CD4-positive, alpha-beta T cell treated with Interleukin-17A for 4 hours (primary cell): ENCODE measurements at regions not wholly inside any gene's neighbourhood (a gene's known extent, or its start where the extent isn't known, plus 50 kb on each side); places are given as distances from the start of the nearest gene placed in this dataset.

Experiments
- DNase-seq: peaks from one replicate; pipeline ENCODE4 v3.0.0-alpha.2; 2020; ENCODE audit warnings: mixed read lengths

DNA sequence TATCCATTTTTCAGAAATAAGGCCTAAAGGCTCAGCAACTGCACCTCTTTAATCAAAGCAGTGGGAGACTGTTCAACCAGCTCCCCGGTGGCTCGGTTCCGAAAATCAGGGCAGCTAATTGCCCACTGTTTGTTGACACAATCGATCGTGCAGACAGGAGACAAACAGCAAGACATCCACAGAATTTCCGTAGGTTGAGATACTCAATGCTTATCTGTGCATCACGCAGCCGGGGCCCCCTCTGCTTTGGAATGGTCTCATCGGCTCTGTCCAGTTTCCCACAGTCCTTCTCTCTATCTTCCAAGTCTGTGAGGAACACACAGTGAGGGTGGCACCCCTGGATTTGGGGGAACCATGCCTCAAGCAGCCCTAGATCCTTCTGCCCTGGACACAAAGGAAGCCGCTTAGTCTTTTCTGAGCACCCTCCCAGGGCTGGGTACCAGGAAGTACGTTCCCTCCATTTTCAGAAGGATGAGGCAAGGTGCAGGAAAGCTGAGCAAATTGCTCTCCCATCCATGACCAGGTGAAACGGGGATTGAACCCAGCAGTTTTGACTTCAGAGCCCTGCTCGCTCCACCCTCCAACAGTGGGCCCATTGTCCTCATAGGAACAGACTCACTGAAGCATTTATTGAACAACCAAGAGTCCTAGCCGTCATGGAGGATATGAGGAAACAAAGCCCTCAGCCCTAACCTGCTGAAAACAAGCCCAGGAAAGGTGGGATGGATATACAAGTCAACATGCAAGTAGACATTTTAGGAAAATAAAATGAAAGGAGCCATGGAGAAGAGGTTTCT is 70.7 kb downstream of the C16orf95 start:
- DNase-seq: no peak

GRCh38 chr16:87248714-87249113 is 68.5 kb downstream of the C16orf95 start:
- no peak for DNase-seq

DNA sequence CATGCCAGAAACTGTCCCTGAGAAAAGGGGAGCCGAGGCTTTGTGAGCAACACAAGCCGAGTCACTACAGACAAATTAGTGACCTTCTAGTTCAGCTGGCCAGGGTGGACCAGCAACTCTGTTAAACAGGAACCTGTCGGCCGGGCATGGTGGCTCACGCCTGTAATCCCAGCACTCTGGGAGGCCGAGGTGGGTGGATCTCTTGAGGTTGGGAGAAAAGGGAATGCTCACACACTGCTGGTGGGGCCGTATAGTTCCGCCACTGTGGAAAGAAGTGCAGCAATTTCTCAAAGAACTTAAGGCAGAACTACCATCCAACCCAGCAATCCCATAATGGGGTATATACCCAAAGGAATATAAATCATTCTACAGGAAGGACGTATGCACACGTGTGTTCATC is 67.8 kb downstream of the C16orf95 start:
- no peak for DNase-seq

- no peak for DNase-seq
These were observed 66.7 kb downstream of the C16orf95 start for GRCh38 chr16:87250431-87250960.

DNA sequence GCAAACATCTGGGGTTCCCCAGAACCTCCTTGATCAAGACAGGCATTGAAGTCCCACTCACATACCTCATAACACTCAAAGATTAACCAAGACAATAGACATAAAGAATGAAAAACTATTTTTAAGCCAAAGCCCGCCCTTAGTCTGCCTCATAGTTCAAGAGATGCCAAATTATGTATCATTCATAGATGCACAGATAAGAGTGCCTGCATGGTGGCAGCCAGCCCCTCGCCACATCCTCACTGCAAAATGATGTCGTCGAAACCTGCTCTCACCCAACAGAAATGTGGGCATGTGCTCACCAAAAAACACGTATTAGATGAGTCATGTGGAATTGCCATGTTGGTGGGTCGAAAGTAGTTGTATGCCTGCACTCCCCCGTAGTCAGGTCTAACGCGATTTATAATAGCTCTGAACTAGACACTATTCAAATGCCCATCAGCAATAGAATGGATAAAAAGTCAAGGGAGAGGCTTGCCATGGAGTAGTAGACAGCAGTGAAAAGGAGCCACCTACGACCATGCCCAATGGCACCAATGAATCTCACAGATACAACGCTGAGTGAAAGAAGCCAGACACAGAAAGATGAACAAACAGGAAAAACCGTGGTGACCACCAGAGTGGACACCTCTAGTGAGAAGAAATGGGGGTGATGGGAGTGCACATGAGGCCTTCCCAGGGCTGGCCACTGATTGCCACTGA is 64.8 kb downstream of the C16orf95 start:
- DNase-seq: no peak
